GM23248 (cell line): ENCODE measurements at regions not wholly inside any gene's neighbourhood (a gene's known extent, or its start where the extent isn't known, plus 50 kb on each side); places are given as distances from the start of the nearest gene placed in this dataset.

ENCODE experiments used
- EZH2 ChIP-seq: fragments of 200-600 bp; sonication (generic); IDR thresholded peaks from 2 replicates; pipeline ENCODE4 v1.6.1; 2018; ENCODE audit warnings: antibody characterized with exemption, mild to moderate bottlenecking; ENCODE audit not compliant: insufficient read depth, poor library complexity, severe bottlenecking
- EZH2phosphoT487 ChIP-seq: fragments of 200-600 bp; sonication (generic); IDR thresholded peaks from 2 replicates; pipeline ENCODE4 v1.6.1; 2018; ENCODE audit warnings: antibody characterized with exemption, moderate library complexity, mild to moderate bottlenecking, low read depth; ENCODE audit not compliant: insufficient read depth

DNA sequence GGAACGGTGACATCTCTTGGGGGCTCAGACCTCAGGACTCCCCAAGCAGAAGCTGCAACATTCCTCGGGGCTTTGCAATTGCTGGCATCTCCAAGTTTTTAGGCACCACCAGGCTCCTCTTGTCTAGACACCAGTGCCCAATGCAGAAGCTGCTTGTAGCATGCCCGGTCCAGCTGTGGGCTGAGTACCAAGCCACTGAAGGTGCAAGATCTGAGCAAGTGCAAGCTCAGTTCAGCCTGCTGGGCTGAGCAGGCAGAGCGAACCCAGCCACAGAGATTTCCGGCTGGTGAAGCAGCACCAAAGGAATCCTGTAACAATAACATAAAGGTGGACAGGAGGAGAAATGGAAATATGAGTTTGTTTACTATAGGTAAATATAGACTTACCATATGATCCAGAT lies 995.4 kb upstream of the B3GALT2 start:
- TF ChIP-seq EZH2phosphoT487 (no peak), EZH2 (no peak)
